MM.1S (cell line): ENCODE measurements at regions not wholly inside any gene's neighbourhood (a gene's known extent, or its start where the extent isn't known, plus 50 kb on each side); places are given as distances from the start of the nearest gene placed in this dataset.

Experiments
- EZH2 ChIP-seq: fragments of 300-600 bp; sonication (generic); optimal IDR thresholded peaks from 2 replicates; pipeline ENCODE3; 2017; ENCODE audit warnings: low read depth, mild to moderate bottlenecking, antibody characterized with exemption, low read length, mixed read lengths
- TF ChIP-seq, protein P1 (sequence below): fragments of 300-600 bp; sonication (generic); IDR thresholded peaks from 2 replicates; pipeline ENCODE4 v1.5.1; 2016; ENCODE audit warnings: antibody characterized with exemption, low read length, mixed read lengths

DNA sequence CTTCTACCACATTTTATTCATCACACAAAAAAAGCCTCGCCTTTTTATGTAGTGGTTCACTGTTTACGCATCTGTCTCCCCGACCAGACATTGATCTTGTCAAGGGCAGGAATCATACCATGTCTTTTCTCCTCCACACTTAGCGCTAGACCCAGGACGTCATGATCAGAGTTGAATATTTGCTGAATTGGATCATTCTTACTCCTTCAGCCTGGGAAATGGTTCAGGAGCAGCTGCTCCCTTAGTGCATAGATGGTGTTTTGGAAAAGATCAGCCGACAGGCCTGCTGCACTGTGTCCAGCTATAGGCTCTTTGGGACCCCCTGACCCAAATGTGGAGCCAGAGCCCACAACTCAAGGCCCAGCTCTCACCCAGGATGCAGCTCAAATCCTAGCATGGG is 249.1 kb upstream of the TMEM72 start:
- TF ChIP-seq EZH2, result no peak
- TF ChIP-seq, protein P1, sequence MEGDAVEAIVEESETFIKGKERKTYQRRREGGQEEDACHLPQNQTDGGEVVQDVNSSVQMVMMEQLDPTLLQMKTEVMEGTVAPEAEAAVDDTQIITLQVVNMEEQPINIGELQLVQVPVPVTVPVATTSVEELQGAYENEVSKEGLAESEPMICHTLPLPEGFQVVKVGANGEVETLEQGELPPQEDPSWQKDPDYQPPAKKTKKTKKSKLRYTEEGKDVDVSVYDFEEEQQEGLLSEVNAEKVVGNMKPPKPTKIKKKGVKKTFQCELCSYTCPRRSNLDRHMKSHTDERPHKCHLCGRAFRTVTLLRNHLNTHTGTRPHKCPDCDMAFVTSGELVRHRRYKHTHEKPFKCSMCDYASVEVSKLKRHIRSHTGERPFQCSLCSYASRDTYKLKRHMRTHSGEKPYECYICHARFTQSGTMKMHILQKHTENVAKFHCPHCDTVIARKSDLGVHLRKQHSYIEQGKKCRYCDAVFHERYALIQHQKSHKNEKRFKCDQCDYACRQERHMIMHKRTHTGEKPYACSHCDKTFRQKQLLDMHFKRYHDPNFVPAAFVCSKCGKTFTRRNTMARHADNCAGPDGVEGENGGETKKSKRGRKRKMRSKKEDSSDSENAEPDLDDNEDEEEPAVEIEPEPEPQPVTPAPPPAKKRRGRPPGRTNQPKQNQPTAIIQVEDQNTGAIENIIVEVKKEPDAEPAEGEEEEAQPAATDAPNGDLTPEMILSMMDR, result no peak
